CD1c-positive myeloid dendritic cell (primary cell): ENCODE measurements at regions not wholly inside any gene's neighbourhood (a gene's known extent, or its start where the extent isn't known, plus 50 kb on each side); places are given as distances from the start of the nearest gene placed in this dataset.

Experiments
- DNase-seq: peaks from one replicate; pipeline ENCODE4 v3.0.0-alpha.2; 2016; ENCODE audit errors: extremely low spot score

GRCh38 chr17:77647531-77647930 is 311.0 kb upstream of the TNRC6C start:
- DNase-seq: no peak

GRCh38 chr17:77649717-77650211 is 308.7 kb upstream of the TNRC6C start:
- no peak for DNase-seq

- DNase-seq: no peak
Measured at GRCh38 chr17:77651988-77652387, 306.5 kb upstream of the TNRC6C start.

GRCh38 chr17:77654296-77654695 is 304.2 kb upstream of the TNRC6C start:
- DNase-seq: no peak

GRCh38 chr17:77654850-77655249 is 303.7 kb upstream of the TNRC6C start:
- no peak for DNase-seq

GRCh38 chr17:77656054-77656453 is 302.4 kb upstream of the TNRC6C start:
- no peak for DNase-seq

GRCh38 chr17:77657839-77658238 is 300.7 kb upstream of the TNRC6C start:
- DNase-seq: no peak

- no peak for DNase-seq
Measured at GRCh38 chr17:77660524-77660923, 298.0 kb upstream of the TNRC6C start.

- DNase-seq: no peak
Measured at GRCh38 chr17:77662833-77663232, 295.7 kb upstream of the TNRC6C start.

GRCh38 chr17:77664097-77664729 is 294.3 kb upstream of the TNRC6C start:
- DNase-seq: no peak

- no peak for DNase-seq
Measured at GRCh38 chr17:77665833-77666232, 292.7 kb upstream of the TNRC6C start.

- no peak for DNase-seq
Measured at GRCh38 chr17:77666462-77666861, 292.0 kb upstream of the TNRC6C start.

- peak; percentile 51 for DNase-seq
Measured at GRCh38 chr17:77666881-77667395, 291.6 kb upstream of the TNRC6C start.

- no peak for DNase-seq
Measured at GRCh38 chr17:77667478-77667877, 291.0 kb upstream of the TNRC6C start.

- no peak for DNase-seq
Measured at GRCh38 chr17:77668518-77668917, 290.0 kb upstream of the TNRC6C start.

GRCh38 chr17:77670173-77670572 is 288.3 kb upstream of the TNRC6C start:
- peak; percentile 24 for DNase-seq

GRCh38 chr17:77674358-77674757 is 284.1 kb upstream of the TNRC6C start:
- no peak for DNase-seq

- DNase-seq: no peak
Measured at GRCh38 chr17:77675411-77675810, 283.1 kb upstream of the TNRC6C start.

- DNase-seq: no peak
Measured at GRCh38 chr17:77675816-77676215, 282.7 kb upstream of the TNRC6C start.

- DNase-seq: no peak
Measured at GRCh38 chr17:77676237-77676661, 282.3 kb upstream of the TNRC6C start.

GRCh38 chr17:77677211-77677610 is 281.3 kb upstream of the TNRC6C start:
- no peak for DNase-seq

- DNase-seq: no peak
Measured at GRCh38 chr17:77677630-77678029, 280.9 kb upstream of the TNRC6C start.

GRCh38 chr17:77679589-77679988 is 278.9 kb upstream of the TNRC6C start:
- DNase-seq: no peak

GRCh38 chr17:77681861-77682260 is 276.6 kb upstream of the TNRC6C start:
- DNase-seq: no peak
